Kidney epithelial cell (primary cell): ENCODE measurements at regions not wholly inside any gene's neighbourhood (a gene's known extent, or its start where the extent isn't known, plus 50 kb on each side); places are given as distances from the start of the nearest gene placed in this dataset.

Source experiments
- DNase-seq: peaks from one replicate; pipeline ENCODE4 v3.0.0-alpha.2; 2010; ENCODE audit warnings: low read depth
- H3K27me3 ChIP-seq: 2 replicates; pipeline ENCODE4 v1.6.0; 2011; ENCODE audit warnings: low read length; ENCODE audit not compliant: control insufficient read depth, insufficient read depth
- H3K36me3 ChIP-seq: 2 replicates; pipeline ENCODE4 v1.5.1; 2011; ENCODE audit warnings: low read length; ENCODE audit not compliant: control insufficient read depth, insufficient read depth
- H3K4me3 ChIP-seq: 2 replicates; pipeline ENCODE4 v1.5.1; 2011; ENCODE audit warnings: low read depth, mild to moderate bottlenecking, control low read depth, low read length
- TF ChIP-seq, protein P1 (sequence below): IDR thresholded peaks from 2 replicates; pipeline ENCODE4 v1.5.1; 2011; ENCODE audit warnings: mild to moderate bottlenecking, moderate library complexity, low read length, control low read depth, inconsistent platforms; ENCODE audit not compliant: insufficient read depth, poor library complexity, severe bottlenecking

DNA sequence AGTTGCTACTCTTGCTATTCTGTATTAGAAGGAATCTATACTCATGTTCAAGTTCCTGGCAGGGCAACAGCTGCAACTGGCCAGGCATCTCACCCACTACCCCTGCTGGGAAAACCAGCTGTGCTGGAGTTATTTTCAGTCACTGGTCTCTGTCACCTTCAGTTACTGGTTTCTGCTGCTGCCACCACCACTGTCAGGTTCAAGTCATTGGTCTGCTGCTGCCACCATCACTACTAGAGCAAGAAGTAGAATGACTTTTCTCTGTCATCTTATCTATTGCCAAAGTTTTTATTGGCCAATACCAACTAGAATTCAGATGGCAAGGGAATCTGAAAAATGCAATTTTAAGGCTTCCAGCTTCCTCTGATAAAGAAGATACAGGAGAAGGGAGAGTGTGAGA is 1615.2 kb downstream of the OLFM4 start:
- Histone ChIP-seq H3K36me3 (no peaks in the 10 kb centered on the region), H3K4me3 (no peak overlapping the region), H3K27me3 (no peaks in the 10 kb centered on the region)
- DNase-seq = no peak
- TF ChIP-seq, protein P1, sequence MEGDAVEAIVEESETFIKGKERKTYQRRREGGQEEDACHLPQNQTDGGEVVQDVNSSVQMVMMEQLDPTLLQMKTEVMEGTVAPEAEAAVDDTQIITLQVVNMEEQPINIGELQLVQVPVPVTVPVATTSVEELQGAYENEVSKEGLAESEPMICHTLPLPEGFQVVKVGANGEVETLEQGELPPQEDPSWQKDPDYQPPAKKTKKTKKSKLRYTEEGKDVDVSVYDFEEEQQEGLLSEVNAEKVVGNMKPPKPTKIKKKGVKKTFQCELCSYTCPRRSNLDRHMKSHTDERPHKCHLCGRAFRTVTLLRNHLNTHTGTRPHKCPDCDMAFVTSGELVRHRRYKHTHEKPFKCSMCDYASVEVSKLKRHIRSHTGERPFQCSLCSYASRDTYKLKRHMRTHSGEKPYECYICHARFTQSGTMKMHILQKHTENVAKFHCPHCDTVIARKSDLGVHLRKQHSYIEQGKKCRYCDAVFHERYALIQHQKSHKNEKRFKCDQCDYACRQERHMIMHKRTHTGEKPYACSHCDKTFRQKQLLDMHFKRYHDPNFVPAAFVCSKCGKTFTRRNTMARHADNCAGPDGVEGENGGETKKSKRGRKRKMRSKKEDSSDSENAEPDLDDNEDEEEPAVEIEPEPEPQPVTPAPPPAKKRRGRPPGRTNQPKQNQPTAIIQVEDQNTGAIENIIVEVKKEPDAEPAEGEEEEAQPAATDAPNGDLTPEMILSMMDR = no peak

DNA sequence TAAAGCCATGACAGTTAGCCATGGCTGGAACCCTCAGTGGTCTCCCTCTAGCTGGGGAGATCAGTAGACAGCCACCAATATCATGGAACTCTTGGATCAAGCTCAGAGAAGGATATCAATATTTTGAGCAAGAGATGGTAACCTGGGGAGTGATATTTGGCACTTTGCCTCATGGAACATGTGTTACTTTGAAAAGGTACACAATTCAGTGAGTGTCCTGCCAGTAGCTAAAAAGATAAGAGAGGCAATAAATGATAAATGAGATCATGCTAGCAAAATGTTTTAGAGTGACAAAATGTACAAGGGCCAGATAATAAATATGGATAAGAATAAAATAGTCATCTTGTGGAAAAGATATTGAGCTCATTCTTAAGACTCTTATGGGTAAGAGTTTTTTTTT is 1618.7 kb downstream of the OLFM4 start:
- TF ChIP-seq, protein P1 = no peak
- DNase-seq = no peak
- no peaks in the 10 kb centered on the region for H3K36me3 ChIP-seq
- H3K27me3 ChIP-seq = no peaks in the 10 kb centered on the region
- no peak overlapping the region for H3K4me3 ChIP-seq

DNA sequence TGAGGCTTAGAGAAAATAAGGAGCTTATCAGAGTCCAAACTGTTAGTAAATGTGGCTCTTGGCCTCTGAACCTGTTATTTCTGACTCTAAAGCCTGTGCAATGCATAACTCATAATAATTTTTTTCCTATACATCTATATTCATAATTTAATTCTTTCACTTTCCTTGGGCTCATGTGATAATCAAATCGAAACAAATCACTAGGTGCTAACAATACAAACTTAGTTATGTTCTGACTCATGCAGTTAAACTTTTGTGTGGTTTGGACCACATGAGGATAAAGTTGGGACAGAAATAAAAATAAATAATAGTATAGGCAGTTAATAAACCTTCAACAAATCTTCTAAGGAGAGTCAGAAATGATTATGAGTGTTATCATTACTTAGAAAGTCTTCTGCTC is 1629.0 kb downstream of the OLFM4 start:
- Histone ChIP-seq H3K36me3 (no peaks in the 10 kb centered on the region), H3K4me3 (no peak overlapping the region), H3K27me3 (no peaks in the 10 kb centered on the region)
- TF ChIP-seq, protein P1 = no peak
- no peak for DNase-seq

DNA sequence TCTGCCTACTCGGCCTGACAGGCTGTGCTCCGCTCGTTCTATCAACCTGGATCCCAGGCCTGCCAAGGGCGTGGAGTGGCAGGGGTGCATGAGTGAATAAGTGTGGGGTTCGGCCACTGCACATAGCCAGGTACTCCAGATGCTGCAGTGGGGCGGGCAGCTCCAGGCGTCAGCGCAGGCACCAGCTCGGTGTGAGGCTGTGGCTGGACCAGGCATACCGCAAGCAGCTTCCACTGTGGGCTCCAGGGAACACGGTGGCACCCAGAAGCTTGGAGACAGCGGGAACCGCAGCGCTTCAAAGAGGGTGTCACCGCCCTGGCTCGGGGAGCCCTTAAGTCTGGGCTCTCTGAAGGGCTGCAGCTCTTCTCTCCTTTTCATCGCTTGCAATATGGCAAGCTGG is 1630.2 kb downstream of the OLFM4 start:
- TF ChIP-seq, protein P1 = no peak
- DNase-seq = no peak
- Histone ChIP-seq H3K27me3 (no peaks in the 10 kb centered on the region), H3K4me3 (no peak overlapping the region), H3K36me3 (no peaks in the 10 kb centered on the region)

DNA sequence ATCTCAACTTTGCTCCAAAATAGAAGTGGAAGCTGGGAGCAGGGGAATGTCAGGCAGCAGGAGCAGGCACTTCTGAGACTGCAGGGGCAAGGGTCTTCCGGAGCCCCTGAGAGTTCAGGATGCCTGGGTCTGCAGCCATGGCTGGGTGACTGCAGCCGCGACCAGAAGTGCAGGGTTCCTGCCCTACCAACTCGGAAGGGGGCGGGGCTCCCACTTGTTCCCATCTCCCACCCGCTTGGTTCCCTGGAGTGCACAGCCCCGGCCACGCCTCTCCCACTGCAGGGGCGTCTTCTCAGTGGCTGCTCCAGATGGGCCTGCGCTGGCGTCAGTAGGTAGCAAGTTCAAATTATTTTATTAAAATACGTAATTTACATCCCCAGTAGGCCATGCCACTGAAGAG is 1631.7 kb downstream of the OLFM4 start:
- TF ChIP-seq, protein P1 = no peak
- Histone ChIP-seq H3K36me3 (no peaks in the 10 kb centered on the region), H3K4me3 (no peak overlapping the region), H3K27me3 (no peaks in the 10 kb centered on the region)
- no peak for DNase-seq

DNA sequence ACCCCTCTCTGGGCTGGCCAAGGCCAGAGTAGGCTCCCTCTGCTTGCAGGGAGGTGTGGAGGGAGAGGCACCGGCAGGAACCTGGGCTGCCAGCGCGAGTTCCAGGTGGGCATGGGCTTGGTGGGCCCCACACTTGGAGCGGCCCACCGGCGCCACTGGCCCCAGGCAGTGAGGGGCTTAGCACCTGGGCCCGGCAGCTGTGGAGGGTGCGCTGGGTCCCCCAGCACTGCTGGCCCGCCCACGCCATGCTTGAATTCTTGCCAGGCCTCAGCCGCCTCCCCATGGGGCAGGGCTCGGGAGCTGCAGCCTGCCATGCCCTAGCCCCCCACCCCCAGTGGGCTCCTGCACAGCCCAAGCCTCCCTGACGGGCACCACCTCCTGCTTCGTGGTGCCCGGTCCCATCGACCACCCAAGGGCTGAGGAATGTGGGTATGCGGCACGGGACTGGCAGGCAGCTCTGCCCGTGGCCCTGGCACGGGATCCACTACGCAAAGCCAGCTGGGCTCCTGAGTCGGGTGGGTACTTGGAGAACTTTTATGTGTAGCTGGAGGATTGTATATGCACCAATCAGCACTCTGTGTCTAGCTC is 1648.0 kb downstream of the OLFM4 start:
- no peak for DNase-seq
- Histone ChIP-seq H3K36me3 (no peaks in the 10 kb centered on the region), H3K27me3 (no peaks in the 10 kb centered on the region), H3K4me3 (no peak overlapping the region)
- TF ChIP-seq, protein P1 = no peak
